ENCODE measurements at regions not wholly inside any gene's neighbourhood (a gene's known extent, or its start where the extent isn't known, plus 50 kb on each side); places are given as distances from the start of the nearest gene placed in this dataset.

GRCh38 chr2:207228402-207228801, 62.7 kb upstream of the KLF7 start:
- TF ChIP-seq CEBPB (IDR thresholded peaks at IDR 0.05) (no peak), REST (IDR thresholded peaks at IDR 0.05; ENCODE audit: low read depth) (no peak), TAF1 (IDR thresholded peaks at IDR 0.05; ENCODE audit: low read depth) (no peak), YY1 (IDR thresholded peaks at IDR 0.05; ENCODE audit: low read depth) (no peak), NFIC (IDR thresholded peaks at IDR 0.05) (no peak)

Data from Ishikawa (cell line).